HL-60 (cell line): ENCODE measurements at regions not wholly inside any gene's neighbourhood (a gene's known extent, or its start where the extent isn't known, plus 50 kb on each side); places are given as distances from the start of the nearest gene placed in this dataset.

ENCODE experiments used
- CTCF ChIP-seq: IDR thresholded peaks from one replicate; pipeline ENCODE4 v1.5.1; 2011; ENCODE audit warnings: low read length, control low read depth, inconsistent platforms; ENCODE audit not compliant: insufficient read depth
- POLR2AphosphoS5 ChIP-seq: IDR thresholded peaks from 2 replicates; pipeline ENCODE4 v1.6.1; 2012; ENCODE audit warnings: low read depth

- TF ChIP-seq POLR2AphosphoS5 (no peak), CTCF (no peak)
These were observed 173.8 kb upstream of the SLC30A5 start for GRCh38 chr5:68919988-68920490.
